HCT116 (cell line): ENCODE measurements at regions not wholly inside any gene's neighbourhood (a gene's known extent, or its start where the extent isn't known, plus 50 kb on each side); places are given as distances from the start of the nearest gene placed in this dataset.

Experiments used
- ATAC-seq: fragments of 200-7000 bp; cut with Tn5 transposase; 2 replicates; pipeline ENCODE4 v1.9.1; 2020; ENCODE audit warnings: mild to moderate bottlenecking, moderate library complexity
- BruUV-seq: library from RNA; stranded (reverse); fragments of 400-500 nt; replicated peaks from 2 replicates; lab custom pipeline; 2021; lab: Mats Ljungman, UMichigan
- CTCF ChIA-PET: fragments of 300-600 bp; sonication (Branson Sonifier 250); formaldehyde crosslinking; loops from one replicate; lab custom pipeline; 2021; ENCODE audit warnings: antibody characterized with exemption; lab: Charles Lee
- POLR2A ChIA-PET: fragments of 300-600, 350-600 bp; sonication (Branson Sonifier 250); formaldehyde crosslinking; loops from one replicate; lab custom pipeline; 2021; ENCODE audit warnings: antibody characterized with exemption; lab: Charles Lee
- RAD21 ChIA-PET, 2 experiments: fragments of 300-600 bp; sonication (Branson Sonifier 250); formaldehyde crosslinking; loops; one replicate each; lab custom pipeline; 2023; ENCODE audit warnings: low total read pairs in 2 of 2; ENCODE audit not compliant: uncharacterized antibody in 2 of 2, unreplicated experiment in 2 of 2, low non-redundant PET in 1 of 2; lab: Charles Lee
- DNase-seq: peaks from one replicate; pipeline ENCODE4 v3.0.0-alpha.2; 2010; ENCODE audit warnings: low read depth, low spot score
- H2AFZ ChIP-seq: fragments of 200-600 bp; shearing (Covaris generic), sonication (generic); 2 replicates; pipeline ENCODE4 v1.6.1; 2017; ENCODE audit warnings: low read depth, mixed run types, mixed read lengths, antibody characterized with exemption, low read length; ENCODE audit not compliant: poor library complexity, severe bottlenecking
- H3K27ac ChIP-seq: 2 replicates; pipeline ENCODE4 v1.5.1; 2012; ENCODE audit warnings: low read depth, low read length
- H3K27me3 ChIP-seq: fragments of 200-600 bp; sonication (generic); 2 replicates; pipeline ENCODE4 v1.6.1; 2016; ENCODE audit warnings: mixed run types, low read length, mixed read lengths; ENCODE audit not compliant: insufficient read depth
- H3K36me3 ChIP-seq, 2 experiments: fragments of 200-500 bp in 1 of 2; fragments of 200-600 bp in 1 of 2; sonication (Bioruptor generic) in 1 of 2; sonication (generic) in 1 of 2; 2 replicates each; pipeline versions ENCODE4 v1.5.1 to v1.6.1; 2014 to 2016; ENCODE audit warnings: low read length in 2 of 2, inconsistent platforms in 1 of 2, mixed read lengths in 1 of 2, mixed run types in 1 of 2; ENCODE audit not compliant: insufficient read depth in 2 of 2, control insufficient read depth in 1 of 2
- H3K4me1 ChIP-seq, 2 experiments: fragments of 200-600 bp in 1 of 2; sonication (generic) in 1 of 2; 2 replicates each; pipeline versions ENCODE4 v1.5.1 to v1.6.1; 2012 to 2017; ENCODE audit warnings: low read length in 2 of 2, inconsistent platforms in 1 of 2, mild to moderate bottlenecking in 1 of 2, mixed read lengths in 1 of 2, mixed run types in 1 of 2, moderate library complexity in 1 of 2; ENCODE audit not compliant: insufficient read depth in 2 of 2, control insufficient read depth in 1 of 2
- H3K4me2 ChIP-seq: fragments of 200-600 bp; sonication (generic); 2 replicates; pipeline ENCODE4 v1.6.1; 2017; ENCODE audit warnings: mixed run types, low read length, mixed read lengths
- H3K4me3 ChIP-seq, 2 experiments: fragments of 200-600 bp in 1 of 2; sonication (generic) in 1 of 2; replicated peaks in 1 of 2; 2 replicates each; pipeline ENCODE4 v1.5.1; 2011 to 2016; ENCODE audit warnings: low read length in 2 of 2, control low read depth in 1 of 2, low read depth in 1 of 2, mild to moderate bottlenecking in 1 of 2, mixed read lengths in 1 of 2, mixed run types in 1 of 2
- H3K79me2 ChIP-seq: fragments of 200-600 bp; sonication (generic); 2 replicates; pipeline ENCODE4 v1.6.1; 2017; ENCODE audit warnings: mild to moderate bottlenecking, mixed run types, low read length, moderate library complexity, mixed read lengths; ENCODE audit not compliant: insufficient read depth
- H3K9ac ChIP-seq: fragments of 200-600 bp; sonication (generic); 2 replicates; pipeline ENCODE4 v1.6.1; 2016; ENCODE audit warnings: low read length, mixed read lengths
- H3K9me2 ChIP-seq: fragments of 200-600 bp; sonication (generic), shearing (Covaris generic); 2 replicates; pipeline ENCODE4 v1.6.1; 2017; ENCODE audit warnings: mixed run types, mild to moderate bottlenecking, moderate library complexity; ENCODE audit not compliant: insufficient read depth
- H3K9me3 ChIP-seq, 2 experiments: fragments of 200-500 bp in 1 of 2; fragments of 200-600 bp in 1 of 2; sonication (Bioruptor generic) in 1 of 2; sonication (generic) in 1 of 2; 2 replicates each; pipeline ENCODE4 v1.6.1; 2014 to 2017; ENCODE audit warnings: low read length in 2 of 2, mixed read lengths in 2 of 2, inconsistent platforms in 1 of 2, low read depth in 1 of 2, mild to moderate bottlenecking in 1 of 2, mixed run types in 1 of 2, moderate library complexity in 1 of 2; ENCODE audit not compliant: control insufficient read depth in 1 of 2, insufficient read depth in 1 of 2
- H4K20me1 ChIP-seq: fragments of 200-600 bp; sonication (generic), shearing (Covaris generic); 2 replicates; pipeline ENCODE4 v1.6.1; 2017; ENCODE audit warnings: mixed run types, mild to moderate bottlenecking, moderate library complexity; ENCODE audit not compliant: insufficient read depth
- ATF3 ChIP-seq: IDR thresholded peaks from 2 replicates; pipeline ENCODE4 v1.6.1; 2012
- CBX3 ChIP-seq: IDR thresholded peaks from 2 replicates; pipeline ENCODE4 v1.6.1; 2012; ENCODE audit warnings: low read depth
- EZH2 ChIP-seq: fragments of 200-600 bp; sonication (generic); IDR thresholded peaks from 2 replicates; pipeline ENCODE4 v1.6.1; 2017; ENCODE audit warnings: antibody characterized with exemption, mixed run types
- JUND ChIP-seq: IDR thresholded peaks from 2 replicates; pipeline ENCODE4 v1.6.1; 2012
- POLR2A ChIP-seq: IDR thresholded peaks from 2 replicates; pipeline ENCODE4 v1.7.0; 2011; ENCODE audit warnings: borderline replicate concordance; ENCODE audit not compliant: insufficient read depth, insufficient read length; ENCODE audit errors: extremely low read depth
- SP1 ChIP-seq: IDR thresholded peaks from 2 replicates; pipeline ENCODE4 v1.6.1; 2012; ENCODE audit warnings: low read depth
- ZBTB33 ChIP-seq: IDR thresholded peaks from 2 replicates; pipeline ENCODE4 v1.6.1; 2011; ENCODE audit warnings: mild to moderate bottlenecking, low read length, moderate library complexity; ENCODE audit not compliant: insufficient replicate concordance; ENCODE audit errors: extremely low read depth
- ZNF274 ChIP-seq: fragments of 200-500 bp; sonication (Bioruptor generic); IDR thresholded peaks from 2 replicates; pipeline ENCODE4 v1.6.1; 2014; ENCODE audit warnings: mild to moderate bottlenecking, low read depth, low read length, inconsistent platforms
- intact Hi-C: fragments of 100-400 bp; cut with micrococcal nuclease; formaldehyde crosslinking; loops from 2 replicates; pipeline ENCODE4 v1.10.0; 2022
- TF ChIP-seq, protein P1 (sequence below), 3 experiments: fragments of 200-600 bp in 1 of 3; sonication (generic) in 1 of 3; IDR thresholded peaks in 2 of 3; conservative IDR thresholded peaks in 1 of 3; 2 replicates each; pipeline ENCODE4 v1.5.1; 2012 to 2017; ENCODE audit warnings: low read depth in 2 of 3, low read length in 2 of 3, antibody characterized with exemption in 1 of 3, borderline replicate concordance in 1 of 3, control low read depth in 1 of 3, mild to moderate bottlenecking in 1 of 3, mixed read lengths in 1 of 3, mixed run types in 1 of 3, moderate library complexity in 1 of 3; ENCODE audit not compliant: insufficient read depth in 1 of 3

GRCh38 chr16:58789351-58789750 is 55.2 kb upstream of the GOT2 start:
- no peak overlapping the region for H3K4me3 ChIP-seq
- H3K4me1 ChIP-seq = no peaks in the 10 kb centered on the region
- no peak overlapping the region for H3K27ac ChIP-seq
- DNase-seq (no peak), ATAC-seq (no peak)
- H3K9me2 ChIP-seq = no peaks in the 10 kb centered on the region
- H3K9me3 ChIP-seq = no peaks in the 10 kb centered on the region
- no peak for TF ChIP-seq EZH2
- TF ChIP-seq, protein P1, sequence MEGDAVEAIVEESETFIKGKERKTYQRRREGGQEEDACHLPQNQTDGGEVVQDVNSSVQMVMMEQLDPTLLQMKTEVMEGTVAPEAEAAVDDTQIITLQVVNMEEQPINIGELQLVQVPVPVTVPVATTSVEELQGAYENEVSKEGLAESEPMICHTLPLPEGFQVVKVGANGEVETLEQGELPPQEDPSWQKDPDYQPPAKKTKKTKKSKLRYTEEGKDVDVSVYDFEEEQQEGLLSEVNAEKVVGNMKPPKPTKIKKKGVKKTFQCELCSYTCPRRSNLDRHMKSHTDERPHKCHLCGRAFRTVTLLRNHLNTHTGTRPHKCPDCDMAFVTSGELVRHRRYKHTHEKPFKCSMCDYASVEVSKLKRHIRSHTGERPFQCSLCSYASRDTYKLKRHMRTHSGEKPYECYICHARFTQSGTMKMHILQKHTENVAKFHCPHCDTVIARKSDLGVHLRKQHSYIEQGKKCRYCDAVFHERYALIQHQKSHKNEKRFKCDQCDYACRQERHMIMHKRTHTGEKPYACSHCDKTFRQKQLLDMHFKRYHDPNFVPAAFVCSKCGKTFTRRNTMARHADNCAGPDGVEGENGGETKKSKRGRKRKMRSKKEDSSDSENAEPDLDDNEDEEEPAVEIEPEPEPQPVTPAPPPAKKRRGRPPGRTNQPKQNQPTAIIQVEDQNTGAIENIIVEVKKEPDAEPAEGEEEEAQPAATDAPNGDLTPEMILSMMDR (IDR thresholded peaks at IDR 0.05 in 2 of 3, conservative IDR thresholded peaks at IDR 0.05 in 1 of 3; ENCODE audit: borderline replicate concordance in 1 of 3, insufficient read depth in 1 of 3, low read depth in 2 of 3, low read length in 2 of 3) = no peak
- TF ChIP-seq CBX3 = no peak
- TF ChIP-seq ZNF274 = no peak
- no peak for TF ChIP-seq ZBTB33
- TF ChIP-seq SP1 = no peak
- no peak for TF ChIP-seq ATF3
- TF ChIP-seq JUND = no peak
- no peak for TF ChIP-seq POLR2A
- ChIA-PET POLR2A (no interaction called here), RAD21 (no interaction called here), CTCF (no interaction called here)
- H3K79me2 ChIP-seq = no peaks in the 10 kb centered on the region
- intact Hi-C loops = no loop called here
- no peak overlapping the region for H3K4me2 ChIP-seq
- no peaks in the 10 kb centered on the region for H3K36me3 ChIP-seq
- no TSS peak for BruUV-seq
- no peaks in the 10 kb centered on the region for H4K20me1 ChIP-seq
- peaks cover 14% of the 10 kb centered on the region; the same call in 1 of the 2 replicates for H3K27me3 ChIP-seq
- H3K9ac ChIP-seq = no peak overlapping the region
- no peak overlapping the region for H2AFZ ChIP-seq
